GM19467 (cell line): ENCODE measurements at regions not wholly inside any gene's neighbourhood (a gene's known extent, or its start where the extent isn't known, plus 50 kb on each side); places are given as distances from the start of the nearest gene placed in this dataset.
"Not testable (repeated sequence)": the region's sequence is repeated elsewhere in the genome, so short reads cannot be mapped to it uniquely, and the experiment has no call there.

Experiments used
- ATAC-seq: cut with Tn5 transposase; IDR thresholded peaks from one replicate; pipeline ENCODE4 v1.9.1; 2021; ENCODE audit warnings: mild to moderate bottlenecking, moderate library complexity; ENCODE audit not compliant: unreplicated experiment

- no peak for ATAC-seq
These were observed 175.3 kb upstream of the CREB1 start for GRCh38 chr2:207354462-207354861.

- ATAC-seq = no peak
These were observed 173.2 kb upstream of the CREB1 start for GRCh38 chr2:207356567-207356966.

- no peak for ATAC-seq
These were observed 172.5 kb upstream of the CREB1 start for GRCh38 chr2:207357216-207357615.

GRCh38 chr2:207362716-207363115 lies 167.0 kb upstream of the CREB1 start:
- no peak for ATAC-seq

GRCh38 chr2:207363761-207364290 lies 165.9 kb upstream of the CREB1 start:
- no peak for ATAC-seq

- no peak for ATAC-seq
These were observed 159.1 kb upstream of the CREB1 start for GRCh38 chr2:207370646-207371045.

- no peak for ATAC-seq
These were observed 157.9 kb upstream of the CREB1 start for GRCh38 chr2:207371877-207372276.

GRCh38 chr2:207372483-207372882 lies 157.3 kb upstream of the CREB1 start:
- no peak for ATAC-seq

- ATAC-seq = no peak
These were observed 154.4 kb upstream of the CREB1 start for GRCh38 chr2:207375207-207375875.

- not testable (repeated sequence) for ATAC-seq
These were observed 151.1 kb upstream of the CREB1 start for GRCh38 chr2:207378620-207379019.

- ATAC-seq = no peak
These were observed 144.7 kb upstream of the CREB1 start for GRCh38 chr2:207385076-207385475.

- no peak for ATAC-seq
These were observed 143.9 kb upstream of the CREB1 start for GRCh38 chr2:207385903-207386302.

GRCh38 chr2:207387001-207387571 lies 142.7 kb upstream of the CREB1 start:
- no peak for ATAC-seq

- no peak for ATAC-seq
These were observed 139.3 kb upstream of the CREB1 start for GRCh38 chr2:207390302-207391095.

- no peak for ATAC-seq
These were observed 135.5 kb upstream of the CREB1 start for GRCh38 chr2:207394203-207394781.

GRCh38 chr2:207394812-207395534 lies 134.8 kb upstream of the CREB1 start:
- ATAC-seq = no peak

- no peak for ATAC-seq
These were observed 134.1 kb upstream of the CREB1 start for GRCh38 chr2:207395535-207396251.

GRCh38 chr2:207397917-207398655 lies 131.7 kb upstream of the CREB1 start:
- no peak for ATAC-seq

GRCh38 chr2:207399301-207399700 lies 130.5 kb upstream of the CREB1 start:
- no peak for ATAC-seq
